H1 (cell line): ENCODE measurements at regions not wholly inside any gene's neighbourhood (a gene's known extent, or its start where the extent isn't known, plus 50 kb on each side); places are given as distances from the start of the nearest gene placed in this dataset.

Experiments
- CTCF ChIA-PET: fragments of 300-600 bp; sonication (Branson Sonifier 250); formaldehyde crosslinking; loops from one replicate; lab custom pipeline; 2021; ENCODE audit not compliant: partially characterized antibody; lab: Charles Lee
- POLR2A ChIA-PET: fragments of 300-600 bp; sonication (Branson Sonifier 250); formaldehyde crosslinking; loops from one replicate; lab custom pipeline; 2021; ENCODE audit warnings: inconsistent platforms; ENCODE audit not compliant: partially characterized antibody; lab: Charles Lee
- DNase-seq, 2 experiments: peaks; one replicate each; pipeline versions ENCODE4 v3.0.0 to v3.0.0-alpha.2; 2010 to 2022; ENCODE audit warnings: low spot score in 2 of 2, low read depth in 1 of 2, mixed read lengths in 1 of 2
- FAIRE-seq: peaks from 2 replicates; lab custom pipeline; 2011; peaks lifted over from hg19 to GRCh38; lab: Jason Lieb, UNC
- H2AFZ ChIP-seq: 2 replicates; pipeline ENCODE4 v1.8.1; 2012; ENCODE audit warnings: low read length, inconsistent platforms
- H2AK5ac ChIP-seq: 2 replicates; pipeline ENCODE4 v1.6.1; 2013; ENCODE audit warnings: low read depth, low read length
- H2BK120ac ChIP-seq: replicated peaks from 2 replicates; pipeline ENCODE3; 2013; ENCODE audit warnings: low read depth, low read length, inconsistent platforms
- H2BK12ac ChIP-seq: 2 replicates; pipeline ENCODE4 v1.6.1; 2013; ENCODE audit warnings: low read depth, low read length
- H2BK15ac ChIP-seq: 2 replicates; pipeline ENCODE4 v1.6.1; 2013; ENCODE audit warnings: low read length
- H2BK20ac ChIP-seq: 2 replicates; pipeline ENCODE4 v1.6.1; 2013; ENCODE audit warnings: low read length
- H2BK5ac ChIP-seq: 2 replicates; pipeline ENCODE4 v1.6.1; 2013; ENCODE audit warnings: low read depth, low read length
- H3K14ac ChIP-seq: 2 replicates; pipeline ENCODE4 v1.6.1; 2013; ENCODE audit warnings: inconsistent platforms; ENCODE audit not compliant: insufficient read length
- H3K18ac ChIP-seq: 2 replicates; pipeline ENCODE4 v1.6.1; 2013; ENCODE audit warnings: low read length; ENCODE audit errors: extremely low read depth
- H3K23ac ChIP-seq: 2 replicates; pipeline ENCODE4 v1.6.1; 2013; ENCODE audit warnings: inconsistent platforms; ENCODE audit not compliant: insufficient read length
- H3K23me2 ChIP-seq: 2 replicates; pipeline ENCODE4 v1.6.1; 2013; ENCODE audit warnings: low read depth, low read length
- H3K27ac ChIP-seq: 2 replicates; pipeline ENCODE4 v1.6.1; 2011; ENCODE audit warnings: low read depth, low read length, inconsistent platforms
- H3K27me3 ChIP-seq, 4 experiments: replicated peaks in 1 of 4; 1 replicate in 1 of 4; 2 replicates in 3 of 4; pipeline versions ENCODE4 v1.6.1 to v1.8.1; 2011 to 2013; ENCODE audit warnings: low read length in 3 of 4, mild to moderate bottlenecking in 3 of 4, inconsistent platforms in 2 of 4, mixed read lengths in 2 of 4, moderate library complexity in 1 of 4; ENCODE audit not compliant: control insufficient read depth in 3 of 4, insufficient read depth in 3 of 4; ENCODE audit errors: extremely low read depth in 1 of 4
- H3K36me3 ChIP-seq, 4 experiments: 2 replicates each; pipeline versions ENCODE4 v1.6.1 to v1.8.1; 2011 to 2013; ENCODE audit warnings: mild to moderate bottlenecking in 4 of 4, low read length in 3 of 4, moderate library complexity in 2 of 4, control low read depth in 1 of 4, inconsistent platforms in 1 of 4; ENCODE audit not compliant: insufficient read depth in 4 of 4, control insufficient read depth in 2 of 4
- H3K4ac ChIP-seq: replicated peaks from 2 replicates; pipeline ENCODE3; 2013; ENCODE audit warnings: low read length, low read depth, mixed read lengths, inconsistent platforms; ENCODE audit not compliant: insufficient read length
- H3K4me1 ChIP-seq, 4 experiments: replicated peaks in 1 of 4; 1 replicate in 1 of 4; 2 replicates in 3 of 4; pipeline versions ENCODE4 v1.6.1 to v1.8.1; 2011 to 2013; ENCODE audit warnings: low read length in 3 of 4, inconsistent platforms in 2 of 4, mixed read lengths in 1 of 4; ENCODE audit not compliant: insufficient read depth in 4 of 4, control insufficient read depth in 3 of 4
- H3K4me2 ChIP-seq, 2 experiments: 2 replicates each; pipeline versions ENCODE4 v1.6.1 to v1.8.1; 2011 to 2013; ENCODE audit warnings: low read depth in 2 of 2, low read length in 2 of 2, control low read depth in 1 of 2, inconsistent platforms in 1 of 2, mild to moderate bottlenecking in 1 of 2; ENCODE audit not compliant: insufficient read depth in 1 of 2
- H3K4me3 ChIP-seq, 4 experiments: fragments of 200-600, 300-600 bp in 1 of 4; sonication (generic), shearing (Covaris generic), sonication (Bioruptor Twin) in 1 of 4; 2 replicates each; pipeline versions ENCODE4 v1.5.1 to v1.8.1; 2011 to 2016; ENCODE audit warnings: low read length in 4 of 4, low read depth in 3 of 4, control low read depth in 2 of 4, inconsistent platforms in 2 of 4, mild to moderate bottlenecking in 2 of 4, mixed read lengths in 1 of 4, moderate library complexity in 1 of 4; ENCODE audit not compliant: insufficient read depth in 2 of 4; ENCODE audit errors: extremely low read depth in 1 of 4
- H3K56ac ChIP-seq: replicated peaks from 2 replicates; pipeline ENCODE3; 2013; ENCODE audit warnings: low read depth, mild to moderate bottlenecking, mixed read lengths, low read length, inconsistent platforms; ENCODE audit not compliant: insufficient read length
- H3K79me1 ChIP-seq: 2 replicates; pipeline ENCODE4 v1.6.1; 2013; ENCODE audit warnings: low read depth, low read length, control low read depth
- H3K79me2 ChIP-seq, 2 experiments: 2 replicates each; pipeline versions ENCODE4 v1.6.1 to v1.8.1; 2012 to 2013; ENCODE audit warnings: low read length in 2 of 2, mild to moderate bottlenecking in 2 of 2, inconsistent platforms in 1 of 2; ENCODE audit not compliant: insufficient read depth in 2 of 2, control insufficient read depth in 1 of 2
- H3K9ac ChIP-seq, 4 experiments: replicated peaks in 1 of 4; 1 replicate in 1 of 4; 2 replicates in 3 of 4; pipeline versions ENCODE4 v1.6.1 to v1.8.1; 2011 to 2013; ENCODE audit warnings: low read depth in 3 of 4, low read length in 3 of 4, control low read depth in 2 of 4, mild to moderate bottlenecking in 2 of 4, moderate library complexity in 2 of 4, inconsistent platforms in 1 of 4; ENCODE audit errors: extremely low read depth in 1 of 4
- H3K9me3 ChIP-seq, 2 experiments: 2 replicates each; pipeline versions ENCODE4 v1.6.1 to v1.8.1; 2012 to 2013; ENCODE audit warnings: mild to moderate bottlenecking in 2 of 2, moderate library complexity in 2 of 2, control low read depth in 1 of 2, inconsistent platforms in 1 of 2, low read depth in 1 of 2, low read length in 1 of 2, mixed read lengths in 1 of 2; ENCODE audit not compliant: insufficient read depth in 2 of 2
- H4K20me1 ChIP-seq, 2 experiments: replicated peaks in 1 of 2; 2 replicates each; pipeline versions ENCODE3 to v1.8.1; 2011 to 2013; ENCODE audit warnings: inconsistent platforms in 2 of 2, low read length in 2 of 2, mild to moderate bottlenecking in 1 of 2; ENCODE audit not compliant: insufficient read depth in 2 of 2, control insufficient read depth in 1 of 2
- H4K5ac ChIP-seq: 2 replicates; pipeline ENCODE4 v1.6.1; 2013; ENCODE audit warnings: low read length, low read depth, mixed read lengths, inconsistent platforms; ENCODE audit not compliant: insufficient read length
- H4K8ac ChIP-seq: 2 replicates; pipeline ENCODE4 v1.8.0; 2013; ENCODE audit warnings: mild to moderate bottlenecking, moderate library complexity, low read length, inconsistent platforms; ENCODE audit not compliant: insufficient read depth; ENCODE audit errors: extremely low read depth
- H4K91ac ChIP-seq: replicated peaks from 2 replicates; pipeline ENCODE3; 2013; ENCODE audit warnings: low read length, mixed read lengths, inconsistent platforms; ENCODE audit not compliant: insufficient read length
- CEBPB ChIP-seq: IDR thresholded peaks from 2 replicates; pipeline ENCODE4 v1.6.1; 2012; ENCODE audit warnings: low read depth, low read length
- KDM1A ChIP-seq: fragments of 200-600, 300-600 bp; sonication (generic); IDR thresholded peaks from 2 replicates; pipeline ENCODE4 v1.7.1; 2016; ENCODE audit warnings: mild to moderate bottlenecking, low read length, borderline replicate concordance
- TEAD4 ChIP-seq: IDR thresholded peaks from 2 replicates; pipeline ENCODE4 v1.6.1; 2012; ENCODE audit warnings: low read depth, low read length, inconsistent platforms, mixed read lengths
- WGBS, 2 experiments: shearing (Covaris generic) in 1 of 2; methylation state at CpG; one replicate each; pipeline versions ENCODE4 v1.1.6 to v1.1.7; 2013 to 2015; ENCODE audit warnings: low lambda C conversion rate in 2 of 2, mixed read lengths in 2 of 2, inconsistent platforms in 1 of 2, low coverage in 1 of 2, missing lambda C conversion rate in 1 of 2; ENCODE audit not compliant: insufficient replicate concordance in 2 of 2, insufficient coverage in 1 of 2, insufficient read length in 1 of 2; ENCODE audit errors: extremely low coverage in 1 of 2, missing lambda C conversion rate in 1 of 2; 5-methylcytosine and 5-hydroxymethylcytosine counted together

GRCh38 chr3:139182598-139182997, 137.9 kb upstream of the PRR23C start:
- Histone ChIP-seq H4K20me1 (no peaks in the 10 kb centered on the region), H4K91ac (no peak overlapping the region), H3K9me3 (peaks cover 0 to 41% of the 10 kb centered on the region in 2 experiments; a peak in 2 of 4 replicates), H2BK5ac (no peak overlapping the region), H2AFZ (no peak overlapping the region), H3K79me2 (no peaks in the 10 kb centered on the region), H3K18ac (no peak overlapping the region), H3K36me3 (no peaks in the 10 kb centered on the region), H2BK12ac (no peak overlapping the region), H2BK15ac (no peak overlapping the region), H2BK20ac (no peak overlapping the region), H2BK120ac (no peak overlapping the region), H3K4me2 (no peak overlapping the region), H3K14ac (no peak overlapping the region), H3K4me3 (no peak overlapping the region), H3K23me2 (no peaks in the 10 kb centered on the region; the same call in 1 of the 2 replicates), H3K4me1 (no peaks in the 10 kb centered on the region), H3K27ac (no peak overlapping the region), H4K5ac (no peak overlapping the region), H4K8ac (no peak overlapping the region), H3K27me3 (no peaks in the 10 kb centered on the region), H3K9ac (no peak overlapping the region), H3K79me1 (no peaks in the 10 kb centered on the region), H2AK5ac (no peak overlapping the region), H3K56ac (no peak overlapping the region), H3K4ac (no peak overlapping the region), H3K23ac (no peak overlapping the region)
- POLR2A ChIA-PET, result no interaction called here
- 55% methylated on average over 2 of the region's 2 CpGs; no CpG with 5 or more reads in 1 of the 2 experiments for WGBS, 2 experiments
- CTCF ChIA-PET, result interaction anchor here (1.1 kb wide), 1 partner anchor 69 kb away, joined by 3 read pairs; no protein-coding TSS in a partner anchor
- DNase-seq (no peak), FAIRE-seq (no peak)
- TF ChIP-seq TEAD4 (no peak), KDM1A (no peak), CEBPB (no peak)
